Amniotic epithelial cell (primary cell): ENCODE measurements at regions not wholly inside any gene's neighbourhood (a gene's known extent, or its start where the extent isn't known, plus 50 kb on each side); places are given as distances from the start of the nearest gene placed in this dataset.
"Not testable (repeated sequence)": the region's sequence is repeated elsewhere in the genome, so short reads cannot be mapped to it uniquely, and the experiment has no call there.

Experiments used
- DNase-seq: peaks from one replicate; pipeline ENCODE4 v3.0.0-alpha.2; 2010; ENCODE audit warnings: low read depth

DNA sequence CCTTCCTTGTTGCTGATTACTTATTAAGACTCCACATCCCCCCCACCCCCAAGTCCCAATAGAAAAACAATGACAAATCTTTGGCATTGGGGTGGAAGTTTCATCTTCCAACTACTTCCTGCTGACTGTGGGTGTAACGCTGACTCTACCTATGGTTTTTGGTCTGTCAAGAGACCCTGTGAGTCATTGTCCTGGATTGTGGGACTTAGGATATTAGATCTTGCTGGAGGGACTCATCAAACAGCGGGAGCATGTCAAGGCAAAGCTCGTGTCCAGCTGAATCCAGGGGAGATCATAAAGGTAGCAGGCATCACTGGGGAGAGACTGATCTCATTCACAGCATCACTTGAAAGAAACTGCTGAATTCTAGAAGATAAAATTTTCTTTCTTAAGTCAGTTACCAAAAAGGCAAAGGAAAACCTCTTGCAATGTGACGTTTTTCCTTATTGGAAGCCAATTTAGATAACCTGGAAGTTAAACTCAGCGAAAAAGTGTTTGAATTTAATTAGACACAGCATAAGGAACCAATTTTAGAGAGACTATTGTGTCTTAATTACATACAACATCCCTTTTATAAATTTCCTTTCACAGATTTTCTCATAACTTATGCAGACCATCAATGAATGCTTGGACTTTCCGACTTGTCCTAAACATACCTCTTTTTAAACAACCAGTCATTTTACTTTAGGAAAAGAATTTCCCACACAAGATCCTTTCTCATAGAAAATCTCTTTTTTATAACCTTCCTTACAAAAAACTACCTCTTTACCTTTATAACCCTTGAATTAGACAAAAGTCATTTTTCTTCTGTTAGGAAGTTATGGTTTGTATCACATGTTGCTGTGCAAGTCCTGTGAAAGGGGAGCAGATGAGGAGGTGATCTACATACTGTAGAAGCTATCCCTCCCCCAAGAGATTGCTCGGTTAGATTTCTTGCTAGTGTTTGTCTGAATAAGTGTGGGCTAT, 94.6 kb upstream of the SCAF11 start:
- DNase-seq: no peak

DNA sequence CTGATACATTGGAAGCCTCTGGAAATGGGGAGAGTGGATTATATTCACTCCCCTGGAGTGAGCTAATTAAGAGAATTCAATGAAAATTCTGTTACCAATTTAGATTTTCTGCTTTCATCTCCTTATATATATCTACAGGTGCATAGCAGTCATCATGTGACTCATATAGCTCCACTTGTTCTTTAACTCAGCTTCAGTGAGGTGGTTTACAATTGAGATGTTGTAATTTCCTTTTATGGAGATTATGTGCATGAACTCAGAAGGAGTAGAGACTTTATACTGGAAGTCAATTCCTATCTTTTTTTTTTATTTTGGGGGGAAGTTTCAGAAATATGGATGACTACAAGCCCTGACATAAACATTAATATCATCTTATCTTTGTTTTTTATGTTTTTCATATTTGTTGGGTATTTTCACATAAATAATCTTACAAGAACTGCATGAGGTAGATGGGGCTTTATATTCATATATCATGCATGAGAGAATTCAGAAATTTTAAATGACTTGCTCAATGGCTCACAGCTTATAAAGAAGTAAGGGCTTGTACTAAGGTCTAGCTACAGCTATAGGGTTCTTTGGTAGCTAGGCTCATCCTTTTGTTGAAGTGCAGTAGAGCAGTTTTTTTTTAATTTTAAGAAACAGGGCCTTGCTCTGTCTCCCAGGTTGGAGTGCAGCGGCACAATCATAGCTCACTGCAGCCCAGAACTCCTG, 92.3 kb upstream of the SCAF11 start:
- no peak for DNase-seq

- DNase-seq: no peak
Measured at GRCh38 chr12:46073321-46073720, 82.9 kb upstream of the SCAF11 start.

DNA sequence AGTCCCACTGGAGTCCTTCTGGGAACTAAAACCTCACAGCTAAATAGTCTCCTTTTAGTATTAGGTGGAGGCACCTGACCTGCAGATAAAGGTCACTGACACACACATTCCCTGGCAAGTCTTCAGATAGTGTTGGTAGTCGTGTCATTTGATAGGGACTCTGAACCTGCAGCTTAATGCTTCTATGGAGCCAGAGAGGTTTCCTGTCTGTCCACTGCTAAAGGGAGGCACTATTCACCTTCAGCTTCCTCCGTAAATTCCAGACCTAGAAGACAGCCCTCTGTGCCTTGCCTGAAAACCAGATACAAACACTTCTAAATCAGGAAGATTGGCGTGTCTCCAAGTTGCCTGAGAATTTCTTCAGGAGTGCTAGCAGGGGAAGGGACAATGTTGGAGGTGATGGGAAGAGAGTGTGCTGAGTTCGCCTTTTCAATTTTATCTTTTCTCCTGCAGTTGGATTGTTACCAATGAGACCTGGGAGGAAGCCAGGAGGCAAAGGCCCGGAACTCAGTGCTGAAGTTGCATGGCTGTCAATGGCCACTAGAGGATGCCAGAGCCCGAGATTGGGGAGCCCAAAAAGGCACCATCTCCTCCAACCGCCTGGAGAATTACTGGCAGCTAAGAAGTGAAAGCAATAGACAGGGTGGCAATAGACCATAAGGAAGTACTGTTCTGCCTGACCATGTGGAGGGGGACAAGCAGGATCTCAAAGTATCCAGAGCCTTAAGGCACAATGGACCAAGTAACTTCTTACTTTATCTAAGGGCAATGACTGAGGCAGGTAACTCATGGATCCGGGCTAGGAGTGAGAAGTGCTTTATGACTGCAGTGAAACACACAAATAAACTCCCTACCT, 81.6 kb upstream of the SCAF11 start:
- peak; percentile 64 for DNase-seq

DNA sequence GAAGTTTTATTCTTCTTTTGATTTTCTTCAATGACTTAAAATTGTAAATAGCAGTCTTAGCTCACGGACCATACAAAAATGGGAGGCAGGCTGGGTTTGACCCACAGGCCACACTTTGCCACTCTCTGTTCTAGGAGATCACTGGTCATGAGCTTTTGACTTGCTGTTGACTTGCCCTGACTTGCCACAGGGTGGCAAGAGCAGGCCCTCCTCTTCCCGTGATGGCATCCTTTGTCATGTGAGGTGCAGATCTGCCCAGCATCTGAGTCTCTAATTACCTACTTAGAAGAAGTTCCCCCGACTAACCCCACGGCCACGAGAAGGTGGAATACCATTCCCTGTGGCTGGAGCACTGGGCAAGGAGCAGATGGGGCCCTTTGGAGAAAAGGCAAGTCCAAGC, 81.0 kb upstream of the SCAF11 start:
- DNase-seq: no peak

GRCh38 chr12:46067094-46067493, 76.7 kb upstream of the SCAF11 start:
- DNase-seq: no peak

DNA sequence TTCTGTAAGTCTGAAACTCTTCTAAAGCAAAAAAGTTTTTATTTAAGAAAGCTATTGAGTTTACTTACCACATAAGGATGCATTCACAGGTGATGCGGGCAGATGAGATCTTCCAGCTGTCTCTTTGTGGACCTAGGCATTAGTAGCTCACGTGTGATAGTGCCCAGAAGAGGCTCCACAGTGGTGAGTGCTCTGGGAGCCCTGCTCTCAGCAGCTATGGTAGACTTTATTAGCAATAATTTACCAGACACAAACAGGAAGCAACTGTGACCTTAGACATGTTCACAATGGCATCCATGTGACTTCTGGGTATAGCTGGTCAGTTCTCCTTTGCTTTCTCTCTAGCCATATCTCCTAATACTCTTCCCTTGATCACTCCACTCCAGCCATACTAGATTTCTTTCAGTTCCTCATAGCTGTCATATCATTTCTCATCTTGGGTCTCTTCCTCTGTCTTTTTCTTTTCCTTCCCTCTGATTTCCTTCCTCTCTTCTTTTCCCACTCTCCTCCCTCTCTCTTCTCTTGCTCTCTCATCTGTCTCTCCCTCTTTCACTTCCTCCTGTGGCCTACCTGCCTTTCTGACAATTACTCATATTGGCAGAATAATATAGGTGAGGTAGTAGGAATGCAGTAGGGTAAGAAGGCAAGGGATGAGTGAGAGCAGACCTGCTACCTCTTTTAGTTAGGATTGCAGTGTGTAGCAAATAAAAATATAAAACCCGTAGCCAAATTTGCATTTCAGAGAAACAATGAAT, 75.2 kb upstream of the SCAF11 start:
- no peak for DNase-seq

DNA sequence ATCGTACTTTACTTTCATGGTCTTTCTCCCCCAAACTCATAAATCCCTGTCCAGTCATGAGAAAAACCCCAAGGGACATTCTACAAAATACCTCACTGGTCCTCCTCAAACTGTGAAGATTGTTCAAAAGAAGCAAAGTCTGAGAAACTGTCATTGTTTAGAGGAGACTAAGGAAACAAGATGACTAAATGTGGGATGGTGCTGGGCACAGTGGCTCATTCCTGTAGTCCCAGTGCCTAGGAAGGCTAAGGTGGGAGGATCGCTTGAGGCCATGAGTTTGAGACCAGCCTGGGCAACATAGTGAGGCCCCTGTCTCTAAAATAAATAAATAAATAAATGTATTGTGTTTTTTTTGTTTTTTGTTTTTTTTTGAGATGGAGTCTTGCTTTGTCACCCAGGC, 74.2 kb upstream of the SCAF11 start:
- no peak for DNase-seq

- DNase-seq: not testable (repeated sequence)
Measured at GRCh38 chr12:46058697-46059096, 68.3 kb upstream of the SCAF11 start.

- DNase-seq: no peak
Measured at GRCh38 chr12:46050805-46051204, 60.4 kb upstream of the SCAF11 start.

- no peak for DNase-seq
Measured at GRCh38 chr12:46049665-46050064, 59.3 kb upstream of the SCAF11 start.

- DNase-seq: no peak
Measured at GRCh38 chr12:46046436-46046835, 56.1 kb upstream of the SCAF11 start.

DNA sequence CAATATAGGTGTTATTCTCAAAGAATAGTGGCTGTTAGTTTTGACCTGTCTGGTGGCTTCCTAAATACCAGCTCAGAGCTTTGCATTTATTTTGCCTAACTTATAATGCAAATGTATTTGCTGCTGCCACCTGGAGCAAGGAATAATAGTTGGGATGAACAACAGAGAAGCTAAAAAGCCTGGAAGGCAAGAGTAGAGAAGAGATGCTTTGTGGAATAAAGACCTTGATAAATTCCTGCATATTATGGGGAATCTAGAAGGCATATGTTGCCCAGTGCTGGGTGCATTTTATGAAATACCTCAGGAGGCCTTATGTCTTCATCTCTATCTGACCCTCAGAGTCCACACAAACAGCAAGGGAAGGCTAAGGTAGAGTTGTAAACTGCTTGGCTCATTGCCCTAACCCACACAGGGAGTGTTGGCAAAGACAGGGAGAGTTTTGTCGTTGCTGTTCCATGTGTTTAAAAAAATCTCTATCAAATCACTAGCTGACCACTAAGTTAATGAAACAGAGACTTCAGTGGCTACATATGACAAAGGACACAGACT, 53.7 kb upstream of the SCAF11 start:
- no peak for DNase-seq
